Heart left ventricle (tissue), 13 donors: ENCODE measurements at regions not wholly inside any gene's neighbourhood (a gene's known extent, or its start where the extent isn't known, plus 50 kb on each side); places are given as distances from the start of the nearest gene placed in this dataset.

Experiments
- POLR2A ChIP-seq, 2 donors: fragments of 450-650 bp; IDR thresholded peaks; one replicate each; pipeline ENCODE4 v1.6.1; 2017; ENCODE audit warnings: antibody characterized with exemption in 2 of 2, mild to moderate bottlenecking in 2 of 2, moderate library complexity in 2 of 2
- TF ChIP-seq, protein P1 (sequence below), 12 donors: fragments of 200-600 bp; sonication (generic) in 4 of 12; IDR thresholded peaks; one replicate each; pipeline versions ENCODE4 v1.5.0 to v1.8.0; 2018 to 2022; ENCODE audit warnings: antibody characterized with exemption in 12 of 12, mild to moderate bottlenecking in 5 of 12
- donor health status: ischemic (EF 13 %, LVEDD 7.1; RV severe dilation, severe dysfunction).
- donor health status: DM: no; HTN: yes; CAD: no.
- donor health status: DM: no; HTN: no; CAD: no.
- donor health status: ischemic (EF 25% LVEDD 6.9; RV normal size, moderate dysfunction).
- donor health status: ischemic (EF 25% LVEDD 5.7; RV mildly dilated, moderate dysfunction).
- donor health status: ischemic (EF 35%, LVEDD 5.7; RV mildly dilated, moderate dysfunction).
- donor health status: nonischemic (EF 11% LVEDD 7.7; RV severe dilation, severe dysfunction).
- donor health status: DM: yes; HTN: yes; CAD: no.
- donor health status: PGD.
- donor health status: ischemic (EF 29% LVEDD 5.4; RV normal size, mild dysfunction).
- donor health status: nonischemic (EF 23%, LVEDD 6.1; RV moderate dilation, normal function).

DNA sequence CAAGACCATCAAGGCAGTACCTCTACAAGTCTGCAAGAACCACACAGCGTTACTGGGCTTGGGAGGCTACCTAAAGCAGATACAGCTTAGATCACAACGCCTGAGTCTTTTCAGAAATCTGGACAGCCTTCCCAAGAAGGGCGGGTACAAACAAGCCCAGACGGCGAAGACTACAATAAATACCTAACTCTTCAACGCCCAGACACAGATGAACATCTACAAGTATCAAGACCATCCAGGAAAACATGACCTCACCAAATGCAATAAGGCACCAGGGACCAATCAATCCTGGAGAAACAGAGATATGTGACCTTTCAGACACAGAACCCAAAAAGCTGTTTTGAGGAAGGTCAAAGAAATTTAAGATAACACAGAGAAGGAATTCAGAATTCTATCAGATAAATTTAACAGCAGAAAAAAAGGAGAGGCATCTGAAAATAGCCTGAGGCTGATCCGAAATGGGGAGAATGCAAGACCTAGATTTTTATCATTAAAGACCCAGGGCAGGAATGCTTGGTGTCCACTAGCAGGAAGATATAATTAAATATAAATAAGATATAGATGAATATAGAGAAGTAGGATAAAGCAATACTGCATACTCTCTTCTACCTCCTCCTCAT, 131.7 kb upstream of the COL21A1 start:
- TF ChIP-seq POLR2A (IDR thresholded peaks at IDR 0.05): no peak
- TF ChIP-seq, protein P1, sequence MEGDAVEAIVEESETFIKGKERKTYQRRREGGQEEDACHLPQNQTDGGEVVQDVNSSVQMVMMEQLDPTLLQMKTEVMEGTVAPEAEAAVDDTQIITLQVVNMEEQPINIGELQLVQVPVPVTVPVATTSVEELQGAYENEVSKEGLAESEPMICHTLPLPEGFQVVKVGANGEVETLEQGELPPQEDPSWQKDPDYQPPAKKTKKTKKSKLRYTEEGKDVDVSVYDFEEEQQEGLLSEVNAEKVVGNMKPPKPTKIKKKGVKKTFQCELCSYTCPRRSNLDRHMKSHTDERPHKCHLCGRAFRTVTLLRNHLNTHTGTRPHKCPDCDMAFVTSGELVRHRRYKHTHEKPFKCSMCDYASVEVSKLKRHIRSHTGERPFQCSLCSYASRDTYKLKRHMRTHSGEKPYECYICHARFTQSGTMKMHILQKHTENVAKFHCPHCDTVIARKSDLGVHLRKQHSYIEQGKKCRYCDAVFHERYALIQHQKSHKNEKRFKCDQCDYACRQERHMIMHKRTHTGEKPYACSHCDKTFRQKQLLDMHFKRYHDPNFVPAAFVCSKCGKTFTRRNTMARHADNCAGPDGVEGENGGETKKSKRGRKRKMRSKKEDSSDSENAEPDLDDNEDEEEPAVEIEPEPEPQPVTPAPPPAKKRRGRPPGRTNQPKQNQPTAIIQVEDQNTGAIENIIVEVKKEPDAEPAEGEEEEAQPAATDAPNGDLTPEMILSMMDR (IDR thresholded peaks at IDR 0.05): no peak
